Activated T-cell treated with anti-CD3 and anti-CD28 coated beads for 1 hour (primary cell): ENCODE measurements at regions not wholly inside any gene's neighbourhood (a gene's known extent, or its start where the extent isn't known, plus 50 kb on each side); places are given as distances from the start of the nearest gene placed in this dataset.

ENCODE experiments used
- DNase-seq: peaks from one replicate; pipeline ENCODE4 v3.0.0-alpha.2; 2020; ENCODE audit warnings: low read depth

GRCh38 chr3:151992326-151993041 is 119.0 kb downstream of the SUCNR1 start:
- DNase-seq: no peak

GRCh38 chr3:151995091-151995490 is 121.6 kb downstream of the SUCNR1 start:
- no peak for DNase-seq

GRCh38 chr3:151998744-151999143 is 125.3 kb downstream of the SUCNR1 start:
- no peak for DNase-seq

DNA sequence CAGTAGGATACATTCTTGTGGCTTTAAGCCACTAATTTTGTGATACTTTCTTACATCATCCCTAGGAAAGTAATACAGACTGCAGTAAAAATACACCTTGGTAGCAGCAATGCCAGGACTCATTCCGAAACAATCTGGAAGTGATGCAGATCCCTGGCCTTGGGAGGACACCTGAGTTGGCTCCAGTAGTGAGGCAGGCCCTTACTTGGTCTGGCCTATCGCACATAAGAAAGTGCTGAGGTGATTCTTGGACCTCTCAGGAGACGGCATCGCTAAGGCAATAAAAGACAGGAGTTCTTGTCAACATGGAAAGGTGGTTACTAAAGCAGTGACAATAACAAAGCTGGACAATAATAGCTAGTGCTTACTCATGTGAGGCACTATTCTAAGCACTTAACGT is 126.5 kb downstream of the SUCNR1 start:
- no peak for DNase-seq

DNA sequence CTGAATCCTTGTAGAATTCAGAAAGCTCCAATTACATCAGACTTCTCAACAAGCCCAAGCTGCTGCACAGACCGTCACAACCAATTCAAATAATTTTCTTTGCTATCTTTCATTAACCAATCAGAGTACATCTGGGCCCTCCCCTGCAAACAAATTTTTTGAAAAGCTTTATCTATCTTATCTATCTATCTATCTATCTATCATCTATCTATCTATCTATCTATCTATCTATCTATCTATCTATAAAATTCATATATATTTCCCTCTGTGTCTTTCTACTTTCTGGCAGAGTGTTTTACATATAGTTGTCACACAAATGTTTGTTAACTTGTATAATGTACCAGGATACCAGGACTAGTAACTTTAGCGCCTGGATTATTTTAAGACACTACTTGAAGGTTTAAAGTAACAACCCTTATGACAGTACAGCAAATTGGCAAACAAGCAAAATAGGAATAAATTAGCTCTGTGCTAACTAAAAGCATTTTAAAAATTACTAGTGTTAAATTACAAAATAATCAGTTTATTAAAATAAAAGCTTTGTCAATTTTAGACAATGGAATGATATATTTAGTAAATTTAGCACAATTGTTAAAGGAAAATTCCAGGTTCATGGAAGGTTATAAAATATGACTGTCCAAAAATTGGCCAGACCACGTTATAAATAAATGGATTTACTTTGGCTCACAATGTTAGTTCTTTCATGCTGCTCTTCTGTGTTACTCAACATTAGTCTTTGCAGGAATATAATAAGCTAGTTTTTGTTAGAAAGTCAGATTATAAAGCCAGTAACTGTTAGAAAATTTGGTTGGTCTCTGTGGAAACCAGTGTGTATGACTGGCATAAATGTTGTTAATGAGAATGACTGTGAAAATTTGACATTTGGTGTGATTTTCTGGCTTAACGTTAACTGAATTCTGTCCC is 138.6 kb downstream of the SUCNR1 start:
- no peak for DNase-seq

DNA sequence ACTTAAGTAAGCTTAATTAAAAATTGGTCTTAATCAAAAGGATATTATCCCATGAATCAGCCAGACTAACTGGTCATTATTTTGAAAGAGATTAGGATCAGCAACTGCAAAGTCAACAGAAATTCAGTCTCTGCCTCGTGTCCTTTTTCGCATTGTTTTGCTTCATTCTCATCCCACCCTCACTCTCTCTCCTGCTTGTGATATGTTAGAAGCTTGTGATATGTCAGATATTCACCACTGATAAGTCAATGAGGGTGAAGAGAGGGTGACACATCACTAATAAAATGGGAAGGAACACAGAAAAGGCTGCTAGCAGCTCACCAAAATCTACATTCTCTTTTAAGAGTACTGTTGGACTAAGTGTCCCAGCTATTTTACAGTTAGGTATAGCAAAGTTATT is 146.1 kb downstream of the SUCNR1 start:
- DNase-seq: no peak

- DNase-seq: no peak
Measured at GRCh38 chr3:152021951-152022461, 148.6 kb downstream of the SUCNR1 start.

GRCh38 chr3:152026033-152026556 is 152.7 kb downstream of the SUCNR1 start:
- no peak for DNase-seq

GRCh38 chr3:152030320-152030719 is 156.9 kb downstream of the SUCNR1 start:
- DNase-seq: no peak

DNA sequence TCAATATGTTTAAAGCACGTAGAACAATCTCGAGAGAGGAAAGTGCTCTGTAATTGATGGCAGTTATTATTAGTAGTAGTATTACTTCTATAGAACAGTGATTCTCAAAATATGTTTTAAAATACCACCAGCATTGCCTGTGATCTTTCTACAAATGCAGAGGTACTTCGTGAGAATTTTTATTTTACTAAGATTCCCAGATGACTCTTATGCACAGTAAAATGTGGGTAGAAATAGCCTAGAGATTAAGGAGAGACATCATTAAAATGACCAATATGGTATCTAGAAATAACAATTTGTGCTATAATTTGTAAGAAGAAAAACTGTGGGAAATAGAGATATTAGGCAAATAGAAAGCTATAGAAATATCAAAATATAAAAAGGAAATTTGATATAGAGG is 157.9 kb downstream of the SUCNR1 start:
- no peak for DNase-seq

GRCh38 chr3:152037297-152037696 is 163.9 kb downstream of the SUCNR1 start:
- DNase-seq: no peak

- no peak for DNase-seq
Measured at GRCh38 chr3:152037953-152038352, 164.5 kb downstream of the SUCNR1 start.

- no peak for DNase-seq
Measured at GRCh38 chr3:152038490-152038889, 165.0 kb downstream of the SUCNR1 start.

DNA sequence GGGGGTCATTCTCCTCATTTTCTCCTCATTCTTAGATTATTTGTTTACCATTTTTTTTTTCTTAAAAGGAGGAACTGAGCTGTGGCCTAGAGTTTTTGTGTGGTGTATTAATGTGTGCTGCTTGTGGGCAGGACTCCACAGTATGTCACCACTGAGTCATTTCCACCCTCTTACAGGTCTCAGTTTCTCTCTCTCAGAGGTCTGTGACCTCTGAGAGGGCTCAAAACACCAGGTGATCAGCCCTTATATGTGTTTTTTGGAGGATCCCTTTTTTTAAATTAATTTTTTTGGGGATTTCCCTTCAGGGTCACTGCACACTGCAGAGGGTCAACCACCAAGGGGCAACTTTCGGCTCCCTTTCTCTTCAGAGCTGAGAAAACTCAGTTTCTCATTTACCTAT is 166.4 kb downstream of the SUCNR1 start:
- no peak for DNase-seq

DNA sequence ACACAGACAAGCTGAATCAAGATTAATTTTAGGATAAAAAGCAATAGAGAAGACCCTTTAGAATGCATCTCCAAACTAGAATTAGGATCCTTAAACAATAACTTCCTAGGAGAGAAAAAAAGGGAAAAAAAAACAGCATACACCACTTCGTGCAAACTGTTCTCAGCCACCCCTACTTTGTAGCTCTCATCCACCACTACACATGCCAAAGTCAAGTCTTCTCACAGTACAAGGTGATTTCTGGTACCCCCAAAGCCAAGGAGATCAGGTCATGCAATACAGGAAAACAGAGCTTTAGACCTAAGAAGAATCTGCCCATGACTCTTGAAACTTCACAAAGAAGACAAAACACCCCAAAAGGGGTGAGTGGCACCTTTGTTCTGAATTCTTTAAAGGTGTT is 166.9 kb downstream of the SUCNR1 start:
- no peak for DNase-seq

DNA sequence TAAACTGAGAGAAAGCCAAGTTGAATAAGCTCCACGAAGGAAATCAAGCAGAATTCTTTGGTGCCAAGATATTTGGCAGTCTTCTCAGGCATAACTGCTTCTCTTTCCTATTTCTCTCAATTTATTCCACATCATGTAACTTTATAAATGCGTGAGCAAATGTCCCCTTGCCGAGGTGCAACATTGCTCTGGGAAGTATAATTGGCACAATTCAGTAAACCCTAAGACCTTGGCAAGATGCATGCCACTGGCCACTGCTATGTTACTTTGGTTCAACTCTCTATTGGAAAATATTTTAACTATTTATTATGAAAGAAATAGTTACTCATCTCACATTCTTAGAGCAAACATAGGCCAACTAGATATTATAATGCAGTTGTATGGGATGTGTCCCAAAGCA is 170.2 kb downstream of the SUCNR1 start:
- no peak for DNase-seq

GRCh38 chr3:152046280-152046679 is 172.8 kb downstream of the SUCNR1 start:
- DNase-seq: no peak

DNA sequence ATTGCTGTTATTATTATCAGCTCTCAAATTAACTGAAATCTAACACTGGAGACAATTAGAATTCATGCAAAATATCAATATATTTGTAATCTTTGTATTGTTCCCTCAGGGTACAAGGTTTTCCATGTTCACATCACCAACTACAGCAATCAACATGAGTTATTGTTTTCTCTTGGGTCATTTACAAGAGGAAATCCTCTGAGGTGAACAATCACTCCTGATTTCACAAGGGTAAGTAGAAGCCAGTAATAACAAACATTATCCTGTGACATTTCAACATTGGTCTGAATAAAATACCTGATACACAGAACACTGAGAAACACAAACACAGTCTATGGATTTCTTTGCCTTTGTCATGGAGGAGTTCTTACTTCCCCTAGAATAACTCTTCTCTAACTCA is 174.0 kb downstream of the SUCNR1 start:
- DNase-seq: no peak

DNA sequence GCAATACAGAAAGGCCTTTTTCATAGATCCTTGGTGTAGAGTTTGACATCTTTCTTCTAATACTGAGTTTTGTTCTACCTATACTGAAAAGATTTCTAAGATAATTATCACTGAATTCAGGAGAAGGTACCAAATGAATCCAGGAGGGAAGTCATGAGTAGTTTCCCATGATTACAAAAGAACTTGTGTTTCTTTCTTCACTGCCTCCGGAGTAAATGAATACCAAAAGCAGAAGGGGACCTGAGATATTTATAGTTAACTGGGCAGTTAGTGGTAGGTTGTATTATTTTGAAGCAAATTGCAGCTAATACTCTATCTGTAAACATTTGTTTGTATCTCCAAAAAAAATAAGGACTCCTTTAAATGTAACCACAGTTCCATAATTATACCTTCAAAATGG is 175.4 kb downstream of the SUCNR1 start:
- no peak for DNase-seq

DNA sequence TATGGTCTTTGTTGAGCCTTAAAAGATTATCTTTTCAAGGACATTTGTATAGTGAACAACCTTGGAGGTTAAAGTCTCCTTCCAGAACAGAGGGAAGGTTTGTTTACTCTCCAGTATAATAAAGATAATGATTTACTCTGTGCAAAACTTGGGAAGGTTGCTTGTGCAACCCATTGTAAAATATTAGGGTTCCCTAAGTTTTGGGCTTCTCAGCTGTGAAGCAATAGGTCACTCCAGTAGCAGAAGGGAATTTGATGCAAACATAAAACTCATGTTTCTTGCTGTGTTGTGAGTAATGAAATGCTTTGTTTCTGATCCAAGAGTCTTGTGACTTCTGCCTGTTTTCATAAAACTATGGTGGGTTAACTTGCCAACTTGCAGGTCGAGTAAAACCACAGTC is 177.5 kb downstream of the SUCNR1 start:
- DNase-seq: no peak

DNA sequence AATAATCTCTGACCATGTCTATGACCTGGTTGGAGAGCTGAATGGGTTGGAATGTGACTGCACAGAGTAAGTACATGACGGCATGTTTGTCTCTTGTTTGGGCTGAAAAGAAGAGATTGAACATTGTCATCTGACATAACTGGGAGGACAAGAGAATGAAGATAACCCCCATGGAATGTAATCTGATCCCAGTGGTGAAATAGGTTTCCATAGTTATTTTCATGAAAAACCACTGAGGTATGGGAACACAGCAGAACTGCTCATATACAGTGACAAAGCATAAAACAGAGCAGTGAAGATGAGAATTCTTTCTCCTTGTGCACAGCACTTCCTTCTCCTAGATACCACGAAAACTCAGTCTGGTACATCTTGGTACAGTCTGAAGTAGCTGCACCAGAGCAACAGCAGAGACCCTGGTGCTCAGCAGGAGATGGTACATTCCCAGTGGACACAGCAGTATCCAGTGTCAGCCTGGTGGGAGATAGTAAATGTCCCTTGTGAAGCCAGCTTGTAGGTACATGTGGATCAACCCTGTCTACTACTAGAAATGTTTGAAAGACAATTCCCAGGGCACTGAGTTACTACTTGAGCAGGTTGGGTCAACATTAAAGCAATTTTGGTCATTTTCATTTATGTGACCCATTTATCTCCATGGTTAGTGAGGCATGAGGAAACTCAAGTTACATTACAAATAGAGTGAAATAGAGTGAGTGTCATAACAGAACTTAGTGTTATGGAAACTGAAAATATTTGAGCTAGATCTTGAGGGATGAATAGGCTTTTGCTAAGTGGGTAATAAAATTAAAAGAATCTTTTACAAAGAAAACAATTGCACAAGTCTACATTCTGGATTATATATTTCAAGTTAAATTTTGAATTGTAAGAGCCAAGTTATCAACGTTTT is 178.3 kb downstream of the SUCNR1 start:
- DNase-seq: no peak

GRCh38 chr3:152053866-152054265 is 180.4 kb downstream of the SUCNR1 start:
- no peak for DNase-seq
